ENCODE measurements at regions not wholly inside any gene's neighbourhood (a gene's known extent, or its start where the extent isn't known, plus 50 kb on each side); places are given as distances from the start of the nearest gene placed in this dataset.
"Not testable (repeated sequence)": the region's sequence is repeated elsewhere in the genome, so short reads cannot be mapped to it uniquely, and the experiment has no call there.

GRCh38 chr4:171298048-171298718 lies 515.0 kb upstream of the GALNTL6 start:
- not testable (repeated sequence) for TF ChIP-seq CTCF (IDR thresholded peaks at IDR 0.05; ENCODE audit: extremely low read depth in 1 of 2, insufficient read depth in 1 of 2, low read depth in 1 of 2, low read length in 2 of 2); EZH2 (IDR thresholded peaks at IDR 0.05; ENCODE audit: borderline replicate concordance, low read depth, low read length, severe bottlenecking); POLR2A (IDR thresholded peaks at IDR 0.05; ENCODE audit: low read depth, low read length); POLR2AphosphoS5 (IDR thresholded peaks at IDR 0.05; ENCODE audit: insufficient read depth, low read depth, low read length); JUN (IDR thresholded peaks at IDR 0.05; ENCODE audit: borderline replicate concordance, insufficient read depth, insufficient read length, low read depth); MYC (IDR thresholded peaks at IDR 0.05; ENCODE audit: low read depth, low read length)
